BLaER1 treated with 17β-estradiol and CSF1 and Interleukin-3, amounts not matched to agents 10 nM and 100 nM (cell line): ENCODE measurements at regions not wholly inside any gene's neighbourhood (a gene's known extent, or its start where the extent isn't known, plus 50 kb on each side); places are given as distances from the start of the nearest gene placed in this dataset.

Source experiments
- H3K27ac ChIP-seq, 11 experiments: shearing (Covaris generic); formaldehyde crosslinking; 2 replicates each; pipeline ENCODE4 v1.8.1; 2022
- H3K27me3 ChIP-seq, 11 experiments: shearing (Covaris generic); formaldehyde crosslinking; 2 replicates each; pipeline ENCODE4 v1.8.1; 2022
- H3K36me3 ChIP-seq, 11 experiments: shearing (Covaris generic); formaldehyde crosslinking; 2 replicates each; pipeline ENCODE4 v1.8.1; 2022
- H3K4me1 ChIP-seq, 10 experiments: shearing (Covaris generic); formaldehyde crosslinking; 2 replicates each; pipeline ENCODE4 v1.8.1; 2022
- H3K4me2 ChIP-seq, 11 experiments: shearing (Covaris generic); formaldehyde crosslinking; 2 replicates each; pipeline ENCODE4 v1.8.1; 2022
- H3K4me3 ChIP-seq, 10 experiments: shearing (Covaris generic); formaldehyde crosslinking; 2 replicates each; pipeline ENCODE4 v1.8.1; 2022
- H3K9ac ChIP-seq, 11 experiments: shearing (Covaris generic); formaldehyde crosslinking; 2 replicates each; pipeline ENCODE4 v1.8.1; 2022
- H3K9me3 ChIP-seq, 11 experiments: shearing (Covaris generic); formaldehyde crosslinking; replicated peaks in 1 of 11; 2 replicates each; pipeline ENCODE4 v1.8.1; 2022
- H4K20me1 ChIP-seq, 11 experiments: shearing (Covaris generic); formaldehyde crosslinking; 2 replicates each; pipeline ENCODE4 v1.8.1; 2022
- Cebpa-rat ChIP-seq, 11 experiments: shearing (Covaris generic); IDR thresholded peaks; 2 replicates each; pipeline ENCODE4 v1.8.1; 2022

GRCh38 chr4:189313064-189313463 lies 627.6 kb upstream of the FRG1 start:
- TF ChIP-seq Cebpa-rat (IDR thresholded peaks at IDR 0.05), result no peak

GRCh38 chr4:189313861-189314513 lies 626.7 kb upstream of the FRG1 start:
- H3K4me2 ChIP-seq, result no peak overlapping the region
- H3K4me1 ChIP-seq, result no peaks in the 10 kb centered on the region
- H3K9me3 ChIP-seq, result peaks cover 0 to 8% (median 0%) of the 10 kb centered on the region in 11 experiments; a peak in 7 of 22 replicates
- H3K27ac ChIP-seq, result no peak overlapping the region
- TF ChIP-seq Cebpa-rat (IDR thresholded peaks at IDR 0.05), result no peak
- H4K20me1 ChIP-seq, result no peaks in the 10 kb centered on the region
- no peaks in the 10 kb centered on the region for H3K27me3 ChIP-seq
- H3K36me3 ChIP-seq, result no peaks in the 10 kb centered on the region
- no peak overlapping the region for H3K9ac ChIP-seq
- H3K4me3 ChIP-seq, result no peak overlapping the region

More at GRCh38 chr4:189313064-189313463, 627.6 kb upstream of the FRG1 start:
- Histone ChIP-seq H3K27ac (no peak overlapping the region), H3K4me2 (no peak overlapping the region), H3K9ac (no peak overlapping the region), H3K9me3 (peaks cover 0 to 8% (median 0%) of the 10 kb centered on the region in 11 experiments; a peak in 7 of 22 replicates), H3K27me3 (no peaks in the 10 kb centered on the region), H3K4me3 (no peak overlapping the region), H4K20me1 (no peaks in the 10 kb centered on the region), H3K4me1 (no peaks in the 10 kb centered on the region), H3K36me3 (no peaks in the 10 kb centered on the region)

GRCh38 chr4:189322426-189322825 lies 618.2 kb upstream of the FRG1 start:
- Histone ChIP-seq H3K4me2 (no peak overlapping the region), H3K4me3 (no peak overlapping the region), H4K20me1 (no peaks in the 10 kb centered on the region), H3K27me3 (no peaks in the 10 kb centered on the region), H3K9ac (no peak overlapping the region), H3K4me1 (no peaks in the 10 kb centered on the region), H3K27ac (no peak overlapping the region), H3K9me3 (no peaks in the 10 kb centered on the region), H3K36me3 (no peaks in the 10 kb centered on the region)
- TF ChIP-seq Cebpa-rat (IDR thresholded peaks at IDR 0.05), result no peak

- Histone ChIP-seq H3K27me3 (no peaks in the 10 kb centered on the region), H4K20me1 (no peaks in the 10 kb centered on the region), H3K4me3 (no peak overlapping the region), H3K27ac (no peak overlapping the region), H3K9me3 (peaks cover 0 to 13% (median 6%) of the 10 kb centered on the region in 11 experiments; a peak in 10 of 22 replicates), H3K4me1 (no peaks in the 10 kb centered on the region), H3K36me3 (no peaks in the 10 kb centered on the region), H3K4me2 (no peak overlapping the region), H3K9ac (no peak overlapping the region)
- TF ChIP-seq Cebpa-rat (IDR thresholded peaks at IDR 0.05), result no peak
Measured at GRCh38 chr4:189341881-189342280, 598.8 kb upstream of the FRG1 start.

- no peak overlapping the region for H3K4me2 ChIP-seq
- no peak overlapping the region for H3K4me3 ChIP-seq
- no peak overlapping the region for H3K27ac ChIP-seq
- TF ChIP-seq Cebpa-rat (IDR thresholded peaks at IDR 0.05), result no peak
- no peaks in the 10 kb centered on the region for H3K4me1 ChIP-seq
- H4K20me1 ChIP-seq, result no peaks in the 10 kb centered on the region
- no peaks in the 10 kb centered on the region for H3K36me3 ChIP-seq
- no peak overlapping the region for H3K9ac ChIP-seq
- H3K27me3 ChIP-seq, result no peaks in the 10 kb centered on the region
- H3K9me3 ChIP-seq, result peaks cover 0 to 6% (median 0%) of the 10 kb centered on the region in 11 experiments; a peak in 4 of 22 replicates
Measured at GRCh38 chr4:189355590-189355989, 585.1 kb upstream of the FRG1 start.

- Histone ChIP-seq H3K4me1 (peaks cover 0 to 9% (median 6%) of the 10 kb centered on the region in 10 experiments; a peak in 9 of 20 replicates), H3K27ac (no peak overlapping the region), H3K4me2 (no peak overlapping the region), H4K20me1 (no peaks in the 10 kb centered on the region), H3K4me3 (no peak overlapping the region), H3K27me3 (no peaks in the 10 kb centered on the region), H3K9ac (no peak overlapping the region), H3K9me3 (peaks cover 0 to 5% (median 0%) of the 10 kb centered on the region in 11 experiments; a peak in 2 of 22 replicates), H3K36me3 (no peaks in the 10 kb centered on the region)
- TF ChIP-seq Cebpa-rat (IDR thresholded peaks at IDR 0.05), result no peak
Measured at GRCh38 chr4:189362364-189362763, 578.3 kb upstream of the FRG1 start.

- H3K9ac ChIP-seq, result no peak overlapping the region
- H3K36me3 ChIP-seq, result no peaks in the 10 kb centered on the region
- no peak overlapping the region for H3K4me2 ChIP-seq
- peaks cover 0 to 5% (median 0%) of the 10 kb centered on the region in 11 experiments; a peak in 2 of 22 replicates for H3K9me3 ChIP-seq
- no peak overlapping the region for H3K4me3 ChIP-seq
- TF ChIP-seq Cebpa-rat (IDR thresholded peaks at IDR 0.05), result no peak
- H3K27ac ChIP-seq, result no peak overlapping the region
- H3K4me1 ChIP-seq, result peaks cover 0 to 9% (median 6%) of the 10 kb centered on the region in 10 experiments; a peak in 9 of 20 replicates
- no peaks in the 10 kb centered on the region for H3K27me3 ChIP-seq
- no peaks in the 10 kb centered on the region for H4K20me1 ChIP-seq
Measured at GRCh38 chr4:189364032-189364449, 576.6 kb upstream of the FRG1 start.

- Histone ChIP-seq H3K36me3 (no peaks in the 10 kb centered on the region), H4K20me1 (no peaks in the 10 kb centered on the region), H3K4me2 (peak overlapping the region in 5 of 11 experiments; percentile 7 to 55 (median 38); a peak in 6 of 22 replicates), H3K9me3 (peaks cover 0 to 5% (median 0%) of the 10 kb centered on the region in 11 experiments; a peak in 2 of 22 replicates), H3K27ac (no peak overlapping the region), H3K27me3 (no peaks in the 10 kb centered on the region), H3K4me3 (no peak overlapping the region), H3K4me1 (peaks cover 0 to 9% (median 6%) of the 10 kb centered on the region in 10 experiments; a peak in 9 of 20 replicates), H3K9ac (no peak overlapping the region)
- TF ChIP-seq Cebpa-rat (IDR thresholded peaks at IDR 0.05), result no peak
Measured at GRCh38 chr4:189365451-189365850, 575.2 kb upstream of the FRG1 start.

GRCh38 chr4:189367832-189368231 lies 572.8 kb upstream of the FRG1 start:
- no peak overlapping the region for H3K4me2 ChIP-seq
- H3K27ac ChIP-seq, result no peak overlapping the region
- no peak for TF ChIP-seq Cebpa-rat (IDR thresholded peaks at IDR 0.05)
- no peak overlapping the region for H3K4me3 ChIP-seq
- peaks cover 0 to 9% (median 6%) of the 10 kb centered on the region in 10 experiments; a peak in 9 of 20 replicates for H3K4me1 ChIP-seq
- H3K27me3 ChIP-seq, result no peaks in the 10 kb centered on the region
- peaks cover 0 to 5% (median 0%) of the 10 kb centered on the region in 11 experiments; a peak in 2 of 22 replicates for H3K9me3 ChIP-seq
- H3K36me3 ChIP-seq, result no peaks in the 10 kb centered on the region
- no peaks in the 10 kb centered on the region for H4K20me1 ChIP-seq
- no peak overlapping the region for H3K9ac ChIP-seq

GRCh38 chr4:189374176-189374575 lies 566.5 kb upstream of the FRG1 start:
- Histone ChIP-seq H3K4me3 (no peak overlapping the region), H4K20me1 (no peaks in the 10 kb centered on the region), H3K9me3 (peaks cover 0 to 5% (median 0%) of the 10 kb centered on the region in 11 experiments; a peak in 2 of 22 replicates), H3K27ac (no peak overlapping the region), H3K9ac (no peak overlapping the region), H3K4me2 (no peak overlapping the region), H3K27me3 (no peaks in the 10 kb centered on the region), H3K36me3 (no peaks in the 10 kb centered on the region), H3K4me1 (0 out of 20 replicates have a peak, but pooled peaks cover 0 to 4% (median 0%) of the 10 kb centered on the region in 10 experiments)
- TF ChIP-seq Cebpa-rat (IDR thresholded peaks at IDR 0.05), result no peak
